ENCODE measurements at regions not wholly inside any gene's neighbourhood (a gene's known extent, or its start where the extent isn't known, plus 50 kb on each side); places are given as distances from the start of the nearest gene placed in this dataset.

DNA sequence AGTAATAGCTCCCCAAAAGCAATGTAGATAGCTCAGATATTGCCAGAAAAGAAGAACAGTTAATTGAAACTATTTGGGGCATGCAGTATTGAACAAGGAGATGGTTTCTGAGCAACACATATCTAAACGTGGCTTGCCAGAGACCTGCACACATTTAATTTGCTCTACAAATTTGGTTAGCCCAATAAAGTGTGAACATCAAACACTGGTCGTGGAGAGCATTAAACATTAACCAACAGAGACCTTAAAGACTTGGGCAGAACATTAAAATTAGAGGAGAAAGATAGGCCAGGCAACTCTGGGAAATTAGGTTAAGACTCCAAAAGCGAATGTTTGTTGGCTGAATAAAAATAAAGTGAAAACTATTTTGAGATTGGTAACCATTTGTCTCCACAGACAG is 61.6 kb upstream of the ARID5B start:
- DNase-seq (ENCODE audit: low read depth, low spot score), result no peak

DNA sequence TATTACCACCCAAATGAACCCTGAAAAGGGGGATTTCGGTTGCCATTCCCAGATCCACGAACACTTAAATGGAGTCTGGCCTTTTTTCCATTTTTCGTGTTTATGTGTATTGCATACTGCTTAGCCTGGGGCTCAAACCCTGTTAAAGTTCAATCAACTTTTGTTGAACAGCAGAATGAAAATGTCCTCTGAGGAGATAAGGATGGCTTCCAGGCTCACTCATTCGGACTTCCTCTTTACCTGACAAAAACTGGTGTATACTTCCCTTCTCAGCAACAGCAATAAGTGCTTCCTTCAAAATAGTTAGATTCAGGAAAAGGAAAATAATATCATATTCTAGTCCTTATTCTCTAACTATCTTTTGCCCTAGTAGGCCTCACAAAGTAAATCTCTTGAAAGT is 61.1 kb upstream of the ARID5B start:
- DNase-seq (ENCODE audit: low read depth, low spot score), result no peak

More for the DNA sequence above, 61.6 kb upstream of the ARID5B start:
- H3K4me3 ChIP-seq (ENCODE audit: low read length), result no peak overlapping the region

DNA sequence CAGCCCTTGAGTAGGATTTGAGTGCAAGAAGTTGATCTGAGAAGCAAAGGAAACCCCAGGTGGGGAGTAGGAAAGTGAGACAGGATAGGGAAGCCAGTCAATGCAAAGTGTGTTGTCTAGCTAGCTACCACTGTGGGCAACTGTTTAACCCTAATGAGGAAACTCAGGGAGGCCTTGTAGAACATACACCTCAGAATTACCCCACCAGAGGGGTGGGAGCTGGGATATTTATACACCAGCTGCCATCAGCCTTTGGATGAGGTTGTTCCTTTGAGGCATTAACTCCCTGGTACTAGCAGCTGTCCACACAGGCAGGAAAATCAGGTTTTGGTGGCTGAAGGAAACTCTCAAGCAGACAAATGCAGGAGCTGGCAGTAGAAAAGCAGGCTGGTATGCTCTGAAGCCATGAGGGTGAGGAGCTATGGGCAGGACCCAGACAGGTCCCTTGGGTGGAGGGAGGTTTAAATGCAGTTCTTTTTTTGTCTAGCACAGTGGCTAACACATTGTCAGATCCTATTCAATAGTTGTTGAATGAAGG is 60.1 kb upstream of the ARID5B start:
- no peak for DNase-seq (ENCODE audit: low read depth, low spot score)
- H3K4me3 ChIP-seq (ENCODE audit: low read length), result no peak overlapping the region

More for the DNA sequence above, 61.1 kb upstream of the ARID5B start:
- H3K4me3 ChIP-seq (ENCODE audit: low read length), result no peak overlapping the region

DNA sequence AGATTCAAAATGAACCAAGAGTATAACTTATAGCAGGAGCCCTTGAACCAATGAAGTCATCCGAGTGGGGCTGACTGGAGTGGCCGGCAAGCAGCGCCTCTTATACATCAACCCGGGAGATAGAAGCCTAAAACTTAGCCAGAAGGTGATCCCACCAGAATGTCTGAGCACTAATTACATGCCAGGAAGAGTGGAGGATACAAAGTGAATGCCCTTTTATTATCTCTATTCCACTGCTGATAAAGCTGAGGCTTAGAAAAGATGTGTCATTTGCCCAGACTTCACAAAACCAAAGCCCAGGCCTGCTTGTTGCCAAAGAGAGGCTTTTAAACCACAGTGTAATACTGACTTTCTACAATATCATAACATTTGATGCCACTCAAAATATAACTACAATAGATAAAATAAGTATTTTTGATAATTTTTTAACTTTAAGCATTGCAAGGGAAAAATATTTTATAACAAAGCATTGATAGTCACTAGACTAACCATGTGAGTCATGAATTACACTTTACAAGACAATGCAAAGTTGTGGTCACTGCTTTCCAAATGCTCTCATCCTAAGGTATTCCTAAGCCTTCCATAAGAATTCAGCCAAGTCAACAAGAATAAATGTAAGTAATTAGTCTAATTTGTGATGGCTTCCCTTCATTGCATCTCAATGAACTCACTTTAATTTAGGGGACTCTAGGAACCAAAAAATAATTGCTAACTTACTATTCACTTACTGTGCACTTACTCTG is 58.6 kb upstream of the ARID5B start:
- H3K4me3 ChIP-seq (ENCODE audit: low read length), result no peak overlapping the region
- DNase-seq (ENCODE audit: low read depth, low spot score), result no peak

- H3K4me3 ChIP-seq (ENCODE audit: low read length), result no peak overlapping the region
- DNase-seq (ENCODE audit: low read depth, low spot score), result no peak
Measured at GRCh38 chr10:61844116-61844822, 57.2 kb upstream of the ARID5B start.

DNA sequence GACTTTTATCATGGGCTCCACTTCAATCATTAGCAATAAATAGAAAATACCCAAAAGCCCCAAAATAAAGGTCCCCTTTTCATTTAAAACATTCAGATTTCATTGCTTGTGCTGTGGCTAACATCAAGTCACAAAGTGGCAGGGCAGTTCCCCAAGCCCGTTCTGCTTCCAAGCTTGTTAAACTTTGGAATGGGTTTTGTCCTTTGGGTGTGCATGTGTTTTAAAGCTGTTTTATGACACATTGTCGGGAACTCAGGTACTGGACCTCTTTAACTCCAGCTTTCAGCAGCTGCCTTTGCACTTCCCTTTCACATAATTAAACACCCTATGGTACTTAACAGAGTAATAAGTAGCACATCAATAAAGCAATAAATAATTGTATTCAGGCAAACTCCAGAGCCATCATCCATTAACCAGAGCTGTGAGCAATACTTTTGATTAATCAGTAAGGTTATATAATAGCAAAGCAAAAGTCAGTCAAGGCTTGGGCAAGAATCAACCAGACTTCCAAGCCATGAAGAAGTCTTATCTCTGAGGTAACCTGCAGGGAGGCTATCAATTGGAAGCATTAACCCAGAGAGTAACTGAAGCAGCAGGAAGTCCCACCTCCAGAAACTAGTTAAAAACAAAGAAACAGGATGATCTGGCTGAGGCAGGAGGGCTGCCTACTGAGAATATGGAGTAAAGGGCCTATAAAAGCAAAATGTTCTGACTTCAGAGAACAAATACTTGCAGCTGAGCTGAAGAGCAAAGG is 56.1 kb upstream of the ARID5B start:
- H3K4me3 ChIP-seq (ENCODE audit: low read length), result no peak overlapping the region
- DNase-seq (ENCODE audit: low read depth, low spot score), result no peak

GRCh38 chr10:61845950-61846268 is 55.6 kb upstream of the ARID5B start:
- DNase-seq (ENCODE audit: low read depth, low spot score), result no peak

DNA sequence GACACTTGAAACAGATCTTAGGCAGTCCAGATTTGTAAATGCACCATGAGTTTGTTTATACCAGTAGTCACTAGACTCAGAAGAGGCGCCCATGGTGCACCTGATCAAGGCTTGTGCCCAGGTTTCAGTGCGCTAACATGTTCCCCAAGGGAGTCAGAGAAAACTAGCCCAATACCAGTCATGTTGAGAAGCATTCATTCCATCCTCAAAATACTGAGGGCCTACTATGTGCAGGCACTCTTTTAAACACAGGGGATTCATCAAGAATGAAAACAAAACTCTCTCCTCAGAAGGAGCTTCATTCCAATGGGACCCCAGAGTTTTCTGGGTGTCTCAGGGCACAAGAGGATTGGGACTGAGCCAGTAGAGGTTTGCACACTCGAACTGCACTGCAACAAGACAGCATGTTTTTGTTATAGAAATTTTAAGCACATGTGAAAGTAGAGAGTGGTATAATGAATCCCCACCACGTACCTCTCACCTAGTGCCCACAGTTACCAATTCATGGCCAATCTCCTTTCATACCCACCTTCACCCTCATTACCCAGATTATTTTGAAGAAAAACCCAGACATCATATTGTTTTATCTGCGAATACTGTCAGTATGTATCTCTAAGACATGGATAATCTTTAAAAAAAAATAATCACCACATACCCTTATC is 55.0 kb upstream of the ARID5B start:
- no peak for DNase-seq (ENCODE audit: low read depth, low spot score)
- no peak overlapping the region for H3K4me3 ChIP-seq (ENCODE audit: low read length)

More at GRCh38 chr10:61845950-61846268, 55.6 kb upstream of the ARID5B start:
- no peak overlapping the region for H3K4me3 ChIP-seq (ENCODE audit: low read length)

DNA sequence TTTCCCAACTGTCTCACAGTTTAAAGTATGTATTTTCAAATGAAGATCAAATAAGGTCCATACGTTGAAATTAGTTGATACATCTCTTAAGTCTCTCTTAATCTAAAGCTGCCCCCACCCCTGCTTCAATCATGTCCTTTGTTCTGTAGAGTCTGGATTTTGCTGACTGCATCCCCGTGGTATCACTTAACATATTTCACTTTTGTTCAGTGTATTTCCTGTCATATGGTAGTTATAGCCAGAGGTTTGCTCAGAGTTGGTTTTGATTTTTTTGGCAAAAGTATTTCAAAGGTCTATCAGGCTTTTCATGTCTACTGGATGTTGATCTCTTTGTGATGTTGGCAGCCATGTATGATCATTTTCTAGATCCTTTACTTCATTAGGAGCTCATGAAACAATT is 54.4 kb upstream of the ARID5B start:
- peak; percentile 59 for DNase-seq (ENCODE audit: low read depth, low spot score)
- H3K4me3 ChIP-seq (ENCODE audit: low read length), result no peak overlapping the region

- DNase-seq (ENCODE audit: low read depth, low spot score), result no peak
Measured at GRCh38 chr10:61847640-61848039, 53.9 kb upstream of the ARID5B start.

GRCh38 chr10:61850376-61850775 is 51.1 kb upstream of the ARID5B start:
- no peak overlapping the region for H3K4me3 ChIP-seq (ENCODE audit: low read length)
- no peak for DNase-seq (ENCODE audit: low read depth, low spot score)

More at GRCh38 chr10:61847640-61848039, 53.9 kb upstream of the ARID5B start:
- H3K4me3 ChIP-seq (ENCODE audit: low read length), result no peak overlapping the region

Measured in Jurkat, Clone E6-1 (cell line).